H9 (cell line): ENCODE measurements at regions not wholly inside any gene's neighbourhood (a gene's known extent, or its start where the extent isn't known, plus 50 kb on each side); places are given as distances from the start of the nearest gene placed in this dataset.

ENCODE experiments used
- DNase-seq: peaks from one replicate; pipeline ENCODE4 v3.0.0-alpha.2; 2017
- H2AFZ ChIP-seq: one replicate; pipeline ENCODE4 v1.6.1; 2013; ENCODE audit warnings: mild to moderate bottlenecking, low read length, control low read depth, moderate library complexity
- H2AK5ac ChIP-seq: 2 replicates; pipeline ENCODE4 v1.6.1; 2013; ENCODE audit warnings: low read length, control low read depth, mixed read lengths; ENCODE audit not compliant: insufficient read length
- H2BK120ac ChIP-seq: one replicate; pipeline ENCODE4 v1.6.1; 2013; ENCODE audit warnings: low read depth, mild to moderate bottlenecking, low read length, control low read depth, inconsistent platforms; ENCODE audit not compliant: poor library complexity, severe bottlenecking
- H2BK12ac ChIP-seq: 2 replicates; pipeline ENCODE4 v1.6.1; 2013; ENCODE audit warnings: low read length, control low read depth, mixed read lengths, low read depth; ENCODE audit not compliant: insufficient read length
- H2BK15ac ChIP-seq: 2 replicates; pipeline ENCODE4 v1.6.1; 2013; ENCODE audit warnings: low read depth, low read length, control low read depth
- H2BK20ac ChIP-seq: one replicate; pipeline ENCODE4 v1.6.1; 2013; ENCODE audit warnings: low read depth, mild to moderate bottlenecking, low read length, control low read depth, inconsistent platforms; ENCODE audit not compliant: poor library complexity, severe bottlenecking
- H2BK5ac ChIP-seq: 2 replicates; pipeline ENCODE4 v1.6.1; 2013; ENCODE audit warnings: low read length, control low read depth, mixed read lengths; ENCODE audit not compliant: insufficient read length
- H3K14ac ChIP-seq: 2 replicates; pipeline ENCODE4 v1.6.1; 2013; ENCODE audit warnings: low read length, control low read depth; ENCODE audit not compliant: insufficient read depth
- H3K18ac ChIP-seq: 2 replicates; pipeline ENCODE4 v1.6.1; 2013; ENCODE audit warnings: low read depth, mild to moderate bottlenecking, mixed read lengths, low read length, control low read depth; ENCODE audit not compliant: insufficient read length
- H3K23ac ChIP-seq: 2 replicates; pipeline ENCODE4 v1.6.1; 2013; ENCODE audit warnings: low read length, control low read depth, mixed read lengths, low read depth; ENCODE audit not compliant: insufficient read length
- H3K23me2 ChIP-seq: 2 replicates; pipeline ENCODE4 v1.6.1; 2013; ENCODE audit warnings: low read depth, mild to moderate bottlenecking, mixed read lengths, low read length, control low read depth; ENCODE audit not compliant: insufficient read length, poor library complexity, severe bottlenecking
- H3K27ac ChIP-seq: 2 replicates; pipeline ENCODE4 v1.5.1; 2013; ENCODE audit warnings: low read length, control low read depth, mixed read lengths, low read depth; ENCODE audit not compliant: insufficient read length
- H3K27me3 ChIP-seq: 2 replicates; pipeline ENCODE4 v1.6.1; 2013; ENCODE audit warnings: low read length, control low read depth, inconsistent platforms; ENCODE audit not compliant: insufficient read depth
- H3K4ac ChIP-seq: 2 replicates; pipeline ENCODE4 v1.6.1; 2013; ENCODE audit warnings: low read depth, mild to moderate bottlenecking, control low read depth, inconsistent platforms, low read length, moderate library complexity
- H3K4me1 ChIP-seq: 2 replicates; pipeline ENCODE4 v1.6.1; 2013; ENCODE audit warnings: low read length, control low read depth, inconsistent platforms; ENCODE audit not compliant: insufficient read depth
- H3K4me2 ChIP-seq: 2 replicates; pipeline ENCODE4 v1.6.1; 2013; ENCODE audit warnings: low read length, control low read depth, mixed read lengths; ENCODE audit not compliant: insufficient read length, insufficient read depth
- H3K56ac ChIP-seq: 2 replicates; pipeline ENCODE4 v1.6.1; 2013; ENCODE audit warnings: low read depth, mild to moderate bottlenecking, mixed read lengths, low read length, control low read depth; ENCODE audit not compliant: insufficient read length
- H3K79me1 ChIP-seq: 2 replicates; pipeline ENCODE4 v1.6.1; 2013; ENCODE audit warnings: low read depth, mild to moderate bottlenecking, moderate library complexity, low read length, control low read depth, inconsistent platforms; ENCODE audit not compliant: insufficient read depth, poor library complexity, severe bottlenecking
- H3K79me2 ChIP-seq: 2 replicates; pipeline ENCODE4 v1.6.1; 2013; ENCODE audit warnings: low read length, control low read depth, inconsistent platforms; ENCODE audit not compliant: insufficient read depth
- H3K9ac ChIP-seq: 2 replicates; pipeline ENCODE4 v1.6.1; 2013; ENCODE audit warnings: low read length, control low read depth, mixed read lengths; ENCODE audit not compliant: insufficient read length; ENCODE audit errors: extremely low read depth
- H3K9me3 ChIP-seq: one replicate; pipeline ENCODE4 v1.6.1; 2013; ENCODE audit warnings: low read depth, low read length, inconsistent platforms; ENCODE audit not compliant: control insufficient read depth
- H3T11ph ChIP-seq: one replicate; pipeline ENCODE4 v1.6.1; 2013; ENCODE audit warnings: mild to moderate bottlenecking, low read length, control low read depth, inconsistent platforms
- H4K20me1 ChIP-seq: one replicate; pipeline ENCODE4 v1.6.1; 2013; ENCODE audit not compliant: control insufficient read depth, insufficient read length, insufficient read depth
- H4K5ac ChIP-seq: 2 replicates; pipeline ENCODE4 v1.6.1; 2013; ENCODE audit warnings: low read depth, mild to moderate bottlenecking, mixed read lengths, low read length, control low read depth; ENCODE audit not compliant: insufficient read length
- H4K8ac ChIP-seq: replicated peaks from 2 replicates; pipeline ENCODE4 v1.6.1; 2013; ENCODE audit warnings: low read length, control low read depth, mixed read lengths, low read depth; ENCODE audit not compliant: insufficient read length
- H4K91ac ChIP-seq: 2 replicates; pipeline ENCODE4 v1.6.1; 2013; ENCODE audit warnings: low read depth, mild to moderate bottlenecking, moderate library complexity, mixed read lengths, low read length, control low read depth; ENCODE audit not compliant: insufficient read length
- H3K27ac Mint-ChIP-seq, 3 experiments: 2 replicates in 2 of 3; 3 replicates in 1 of 3; pipeline ENCODE4 v1.8.0; 2020 to 2021; ENCODE audit warnings: mixed read lengths in 3 of 3, mild to moderate bottlenecking in 1 of 3, moderate library complexity in 1 of 3
- H3K27me3 Mint-ChIP-seq: 2 replicates; pipeline ENCODE4 v1.8.0; 2021; ENCODE audit warnings: low read depth, mild to moderate bottlenecking, moderate library complexity, mixed read lengths
- H3K36me3 Mint-ChIP-seq, 3 experiments: 2 replicates in 2 of 3; 3 replicates in 1 of 3; pipeline ENCODE4 v1.8.0; 2020 to 2021; ENCODE audit warnings: low read depth in 3 of 3, mixed read lengths in 3 of 3; ENCODE audit not compliant: insufficient read depth in 1 of 3
- H3K4me1 Mint-ChIP-seq, 2 experiments: 2 replicates each; pipeline ENCODE4 v1.8.0; 2020; ENCODE audit warnings: mixed read lengths in 2 of 2
- H3K4me3 Mint-ChIP-seq, 2 experiments: 2 replicates in 1 of 2; 3 replicates in 1 of 2; pipeline ENCODE4 v1.8.0; 2020 to 2021; ENCODE audit warnings: mild to moderate bottlenecking in 2 of 2, mixed read lengths in 2 of 2, moderate library complexity in 1 of 2
- H3K9me3 Mint-ChIP-seq, 2 experiments: 2 replicates in 1 of 2; 3 replicates in 1 of 2; pipeline ENCODE4 v1.8.0; 2020; ENCODE audit warnings: mild to moderate bottlenecking in 2 of 2, mixed read lengths in 2 of 2, moderate library complexity in 1 of 2
- CTCF ChIP-seq: fragments of 200-600 bp; sonication (generic); conservative IDR thresholded peaks from 3 replicates; pipeline ENCODE4 v1.8.0; 2021; ENCODE audit warnings: antibody characterized with exemption, mild to moderate bottlenecking
- WGBS: extraction: QIAGEN DNeasy Blood & Tissue Kit; methylation state at CpG from one replicate; pipeline ENCODE4 v1.1.7; 2013; ENCODE audit warnings: missing lambda C conversion rate, low lambda C conversion rate, mixed read lengths; ENCODE audit not compliant: insufficient read length; ENCODE audit errors: extremely low coverage; 5-methylcytosine and 5-hydroxymethylcytosine counted together

- no peak overlapping the region for H2BK120ac ChIP-seq
- H3K9me3 ChIP-seq = no peaks in the 10 kb centered on the region
- no peak overlapping the region for H3K27ac ChIP-seq
- H2AFZ ChIP-seq = no peak overlapping the region
- H4K5ac ChIP-seq = no peak overlapping the region
- no peak overlapping the region for H3K18ac ChIP-seq
- no peak overlapping the region for H2BK20ac ChIP-seq
- no peaks in the 10 kb centered on the region for H3K4me1 ChIP-seq
- H3K27me3 ChIP-seq = no peaks in the 10 kb centered on the region
- H3K23ac ChIP-seq = no peak overlapping the region
- no peak for DNase-seq
- H2AK5ac ChIP-seq = no peak overlapping the region
- Mint-ChIP-seq H3K27me3 (no peaks in the 10 kb centered on the region), H3K9me3 (no peaks in the 10 kb centered on the region; a peak in 2 of 5 replicates), H3K4me1 (peaks cover 2 to 3% of the 10 kb centered on the region in 2 experiments; a peak in 2 of 4 replicates), H3K4me3 (no peak overlapping the region), H3K36me3 (peaks cover 0 to 4% (median 0%) of the 10 kb centered on the region in 3 experiments; a peak in 1 of 7 replicates), H3K27ac (no peak overlapping the region)
- H3T11ph ChIP-seq = no peak overlapping the region
- H3K23me2 ChIP-seq = no peaks in the 10 kb centered on the region
- H4K91ac ChIP-seq = no peak overlapping the region
- WGBS = no CpG with 5 or more reads among the region's 2 CpGs
- H3K79me2 ChIP-seq = no peaks in the 10 kb centered on the region
- H3K56ac ChIP-seq = no peak overlapping the region
- H2BK5ac ChIP-seq = no peak overlapping the region
- no peak overlapping the region for H3K4me2 ChIP-seq
- no peak overlapping the region for H3K9ac ChIP-seq
- no peak overlapping the region for H2BK12ac ChIP-seq
- no peaks in the 10 kb centered on the region for H3K79me1 ChIP-seq
- no peak overlapping the region for H2BK15ac ChIP-seq
- no peak overlapping the region for H3K4ac ChIP-seq
- H3K14ac ChIP-seq = no peak overlapping the region
- H4K8ac ChIP-seq = no peak overlapping the region
- no peaks in the 10 kb centered on the region for H4K20me1 ChIP-seq
- TF ChIP-seq CTCF = no peak
Observed at GRCh38 chr4:28317221-28317620, 1456.6 kb downstream of the STIM2 start.
